H1 (cell line): ENCODE measurements at regions not wholly inside any gene's neighbourhood (a gene's known extent, or its start where the extent isn't known, plus 50 kb on each side); places are given as distances from the start of the nearest gene placed in this dataset.

Experiments used
- CTCF ChIA-PET: fragments of 300-600 bp; sonication (Branson Sonifier 250); formaldehyde crosslinking; loops from one replicate; lab custom pipeline; 2021; ENCODE audit not compliant: partially characterized antibody; lab: Charles Lee
- POLR2A ChIA-PET: fragments of 300-600 bp; sonication (Branson Sonifier 250); formaldehyde crosslinking; loops from one replicate; lab custom pipeline; 2021; ENCODE audit warnings: inconsistent platforms; ENCODE audit not compliant: partially characterized antibody; lab: Charles Lee
- DNase-seq, 2 experiments: peaks; one replicate each; pipeline versions ENCODE4 v3.0.0 to v3.0.0-alpha.2; 2010 to 2022; ENCODE audit warnings: low spot score in 2 of 2, low read depth in 1 of 2, mixed read lengths in 1 of 2
- FAIRE-seq: peaks from 2 replicates; lab custom pipeline; 2011; peaks lifted over from hg19 to GRCh38; lab: Jason Lieb, UNC
- H2AFZ ChIP-seq: 2 replicates; pipeline ENCODE4 v1.8.1; 2012; ENCODE audit warnings: low read length, inconsistent platforms
- H2AK5ac ChIP-seq: 2 replicates; pipeline ENCODE4 v1.6.1; 2013; ENCODE audit warnings: low read depth, low read length
- H2BK120ac ChIP-seq: replicated peaks from 2 replicates; pipeline ENCODE3; 2013; ENCODE audit warnings: low read depth, low read length, inconsistent platforms
- H2BK12ac ChIP-seq: 2 replicates; pipeline ENCODE4 v1.6.1; 2013; ENCODE audit warnings: low read depth, low read length
- H2BK15ac ChIP-seq: 2 replicates; pipeline ENCODE4 v1.6.1; 2013; ENCODE audit warnings: low read length
- H2BK20ac ChIP-seq: 2 replicates; pipeline ENCODE4 v1.6.1; 2013; ENCODE audit warnings: low read length
- H2BK5ac ChIP-seq: 2 replicates; pipeline ENCODE4 v1.6.1; 2013; ENCODE audit warnings: low read depth, low read length
- H3K14ac ChIP-seq: 2 replicates; pipeline ENCODE4 v1.6.1; 2013; ENCODE audit warnings: inconsistent platforms; ENCODE audit not compliant: insufficient read length
- H3K18ac ChIP-seq: 2 replicates; pipeline ENCODE4 v1.6.1; 2013; ENCODE audit warnings: low read length; ENCODE audit errors: extremely low read depth
- H3K23ac ChIP-seq: 2 replicates; pipeline ENCODE4 v1.6.1; 2013; ENCODE audit warnings: inconsistent platforms; ENCODE audit not compliant: insufficient read length
- H3K23me2 ChIP-seq: 2 replicates; pipeline ENCODE4 v1.6.1; 2013; ENCODE audit warnings: low read depth, low read length
- H3K27ac ChIP-seq: 2 replicates; pipeline ENCODE4 v1.6.1; 2011; ENCODE audit warnings: low read depth, low read length, inconsistent platforms
- H3K27me3 ChIP-seq, 4 experiments: replicated peaks in 1 of 4; 1 replicate in 1 of 4; 2 replicates in 3 of 4; pipeline versions ENCODE4 v1.6.1 to v1.8.1; 2011 to 2013; ENCODE audit warnings: low read length in 3 of 4, mild to moderate bottlenecking in 3 of 4, inconsistent platforms in 2 of 4, mixed read lengths in 2 of 4, moderate library complexity in 1 of 4; ENCODE audit not compliant: control insufficient read depth in 3 of 4, insufficient read depth in 3 of 4; ENCODE audit errors: extremely low read depth in 1 of 4
- H3K36me3 ChIP-seq, 4 experiments: 2 replicates each; pipeline versions ENCODE4 v1.6.1 to v1.8.1; 2011 to 2013; ENCODE audit warnings: mild to moderate bottlenecking in 4 of 4, low read length in 3 of 4, moderate library complexity in 2 of 4, control low read depth in 1 of 4, inconsistent platforms in 1 of 4; ENCODE audit not compliant: insufficient read depth in 4 of 4, control insufficient read depth in 2 of 4
- H3K4ac ChIP-seq: replicated peaks from 2 replicates; pipeline ENCODE3; 2013; ENCODE audit warnings: low read length, low read depth, mixed read lengths, inconsistent platforms; ENCODE audit not compliant: insufficient read length
- H3K4me1 ChIP-seq, 4 experiments: replicated peaks in 1 of 4; 1 replicate in 1 of 4; 2 replicates in 3 of 4; pipeline versions ENCODE4 v1.6.1 to v1.8.1; 2011 to 2013; ENCODE audit warnings: low read length in 3 of 4, inconsistent platforms in 2 of 4, mixed read lengths in 1 of 4; ENCODE audit not compliant: insufficient read depth in 4 of 4, control insufficient read depth in 3 of 4
- H3K4me2 ChIP-seq, 2 experiments: 2 replicates each; pipeline versions ENCODE4 v1.6.1 to v1.8.1; 2011 to 2013; ENCODE audit warnings: low read depth in 2 of 2, low read length in 2 of 2, control low read depth in 1 of 2, inconsistent platforms in 1 of 2, mild to moderate bottlenecking in 1 of 2; ENCODE audit not compliant: insufficient read depth in 1 of 2
- H3K4me3 ChIP-seq, 4 experiments: fragments of 200-600, 300-600 bp in 1 of 4; sonication (generic), shearing (Covaris generic), sonication (Bioruptor Twin) in 1 of 4; 2 replicates each; pipeline versions ENCODE4 v1.5.1 to v1.8.1; 2011 to 2016; ENCODE audit warnings: low read length in 4 of 4, low read depth in 3 of 4, control low read depth in 2 of 4, inconsistent platforms in 2 of 4, mild to moderate bottlenecking in 2 of 4, mixed read lengths in 1 of 4, moderate library complexity in 1 of 4; ENCODE audit not compliant: insufficient read depth in 2 of 4; ENCODE audit errors: extremely low read depth in 1 of 4
- H3K56ac ChIP-seq: replicated peaks from 2 replicates; pipeline ENCODE3; 2013; ENCODE audit warnings: low read depth, mild to moderate bottlenecking, mixed read lengths, low read length, inconsistent platforms; ENCODE audit not compliant: insufficient read length
- H3K79me1 ChIP-seq: 2 replicates; pipeline ENCODE4 v1.6.1; 2013; ENCODE audit warnings: low read depth, low read length, control low read depth
- H3K79me2 ChIP-seq, 2 experiments: 2 replicates each; pipeline versions ENCODE4 v1.6.1 to v1.8.1; 2012 to 2013; ENCODE audit warnings: low read length in 2 of 2, mild to moderate bottlenecking in 2 of 2, inconsistent platforms in 1 of 2; ENCODE audit not compliant: insufficient read depth in 2 of 2, control insufficient read depth in 1 of 2
- H3K9ac ChIP-seq, 4 experiments: replicated peaks in 1 of 4; 1 replicate in 1 of 4; 2 replicates in 3 of 4; pipeline versions ENCODE4 v1.6.1 to v1.8.1; 2011 to 2013; ENCODE audit warnings: low read depth in 3 of 4, low read length in 3 of 4, control low read depth in 2 of 4, mild to moderate bottlenecking in 2 of 4, moderate library complexity in 2 of 4, inconsistent platforms in 1 of 4; ENCODE audit errors: extremely low read depth in 1 of 4
- H3K9me3 ChIP-seq, 2 experiments: 2 replicates each; pipeline versions ENCODE4 v1.6.1 to v1.8.1; 2012 to 2013; ENCODE audit warnings: mild to moderate bottlenecking in 2 of 2, moderate library complexity in 2 of 2, control low read depth in 1 of 2, inconsistent platforms in 1 of 2, low read depth in 1 of 2, low read length in 1 of 2, mixed read lengths in 1 of 2; ENCODE audit not compliant: insufficient read depth in 2 of 2
- H4K20me1 ChIP-seq, 2 experiments: replicated peaks in 1 of 2; 2 replicates each; pipeline versions ENCODE3 to v1.8.1; 2011 to 2013; ENCODE audit warnings: inconsistent platforms in 2 of 2, low read length in 2 of 2, mild to moderate bottlenecking in 1 of 2; ENCODE audit not compliant: insufficient read depth in 2 of 2, control insufficient read depth in 1 of 2
- H4K5ac ChIP-seq: 2 replicates; pipeline ENCODE4 v1.6.1; 2013; ENCODE audit warnings: low read length, low read depth, mixed read lengths, inconsistent platforms; ENCODE audit not compliant: insufficient read length
- H4K8ac ChIP-seq: 2 replicates; pipeline ENCODE4 v1.8.0; 2013; ENCODE audit warnings: mild to moderate bottlenecking, moderate library complexity, low read length, inconsistent platforms; ENCODE audit not compliant: insufficient read depth; ENCODE audit errors: extremely low read depth
- H4K91ac ChIP-seq: replicated peaks from 2 replicates; pipeline ENCODE3; 2013; ENCODE audit warnings: low read length, mixed read lengths, inconsistent platforms; ENCODE audit not compliant: insufficient read length
- JUN ChIP-seq: IDR thresholded peaks from 2 replicates; pipeline ENCODE4 v1.6.1; 2011; ENCODE audit warnings: low read depth, mild to moderate bottlenecking, improper control_type of control experiment, low read length
- WGBS, 2 experiments: shearing (Covaris generic) in 1 of 2; methylation state at CpG; one replicate each; pipeline versions ENCODE4 v1.1.6 to v1.1.7; 2013 to 2015; ENCODE audit warnings: low lambda C conversion rate in 2 of 2, mixed read lengths in 2 of 2, inconsistent platforms in 1 of 2, low coverage in 1 of 2, missing lambda C conversion rate in 1 of 2; ENCODE audit not compliant: insufficient replicate concordance in 2 of 2, insufficient coverage in 1 of 2, insufficient read length in 1 of 2; ENCODE audit errors: extremely low coverage in 1 of 2, missing lambda C conversion rate in 1 of 2; 5-methylcytosine and 5-hydroxymethylcytosine counted together

DNA sequence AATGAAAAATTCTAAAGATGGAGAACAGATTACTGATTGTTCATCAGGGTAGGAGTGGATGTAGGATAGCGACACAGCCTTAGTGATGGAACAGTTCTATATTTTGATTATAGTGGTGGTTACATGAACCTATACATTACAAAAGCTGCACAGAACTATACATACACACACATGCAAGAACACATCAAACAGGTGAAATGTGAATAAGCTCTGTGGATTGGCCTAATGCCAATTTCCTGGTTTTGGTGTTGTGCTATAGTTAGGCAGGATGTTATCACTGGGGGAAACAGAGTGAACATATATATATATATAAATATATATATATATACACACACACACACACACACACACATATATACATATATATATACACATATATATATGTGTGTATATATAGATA is 76.4 kb upstream of the PIK3CG start:
- no peak for FAIRE-seq
- no peak overlapping the region for H2BK15ac ChIP-seq
- no peak overlapping the region for H3K56ac ChIP-seq
- no peaks in the 10 kb centered on the region for H3K36me3 ChIP-seq
- H3K27ac ChIP-seq: no peak overlapping the region
- H3K4me3 ChIP-seq: no peak overlapping the region
- H3K9ac ChIP-seq: no peak overlapping the region
- ChIA-PET POLR2A (no interaction called here), CTCF (interaction anchor here (1.4 kb wide), 1 partner anchor 363 kb away, joined by 4 read pairs; no protein-coding TSS in a partner anchor)
- no peak for DNase-seq
- H4K20me1 ChIP-seq: no peaks in the 10 kb centered on the region
- H4K8ac ChIP-seq: no peak overlapping the region
- no peak overlapping the region for H4K91ac ChIP-seq
- H3K4ac ChIP-seq: no peak overlapping the region
- peaks cover 0 to 2% (median 0%) of the 10 kb centered on the region in 4 experiments; a peak in 1 of 7 replicates for H3K4me1 ChIP-seq
- no peaks in the 10 kb centered on the region for H3K9me3 ChIP-seq
- no peak overlapping the region for H3K4me2 ChIP-seq
- H4K5ac ChIP-seq: no peak overlapping the region
- no peak overlapping the region for H3K18ac ChIP-seq
- H2BK5ac ChIP-seq: no peak overlapping the region
- H3K23ac ChIP-seq: no peak overlapping the region
- no peaks in the 10 kb centered on the region for H3K23me2 ChIP-seq
- H3K27me3 ChIP-seq: no peaks in the 10 kb centered on the region
- H2AK5ac ChIP-seq: no peak overlapping the region
- H2BK12ac ChIP-seq: no peak overlapping the region
- H3K79me1 ChIP-seq: no peaks in the 10 kb centered on the region
- no peak for TF ChIP-seq JUN
- H2BK20ac ChIP-seq: no peak overlapping the region
- no peak overlapping the region for H2AFZ ChIP-seq
- no peaks in the 10 kb centered on the region for H3K79me2 ChIP-seq
- H2BK120ac ChIP-seq: no peak overlapping the region
- H3K14ac ChIP-seq: no peak overlapping the region
- WGBS, 2 experiments: 100% methylated on average over 1 of the region's 1 CpG; no CpG with 5 or more reads in 1 of the 2 experiments
